ENCODE measurements at regions not wholly inside any gene's neighbourhood (a gene's known extent, or its start where the extent isn't known, plus 50 kb on each side); places are given as distances from the start of the nearest gene placed in this dataset.

DNA sequence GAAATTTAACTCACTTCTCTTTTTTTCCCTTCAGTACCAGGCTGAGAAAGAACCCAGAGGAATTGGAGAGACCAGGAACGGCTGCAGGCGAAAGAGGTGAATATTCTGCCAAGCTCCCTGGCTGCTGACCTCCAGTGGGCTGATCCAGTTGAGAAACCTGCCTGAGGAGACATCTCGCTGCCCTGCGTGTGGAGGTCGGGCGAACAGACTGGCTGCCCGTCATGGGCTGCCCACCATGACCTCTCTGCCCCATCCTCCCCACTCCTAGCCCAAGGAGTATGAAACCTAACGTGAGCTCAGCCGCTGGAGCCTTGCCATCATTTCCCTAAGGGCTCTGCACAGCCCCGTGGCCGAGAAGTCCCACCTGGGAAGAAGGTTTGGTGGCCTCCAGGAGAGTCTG lies 148.8 kb upstream of the SALL3 start:
- peaks cover 9% of the 10 kb centered on the region for H3K27me3 ChIP-seq
- H3K9me3 ChIP-seq: no peaks in the 10 kb centered on the region
- no peaks in the 10 kb centered on the region for H3K4me1 ChIP-seq
- no peaks in the 10 kb centered on the region for H3K36me3 ChIP-seq
- DNase-seq: no peak
- TF ChIP-seq, protein P1, sequence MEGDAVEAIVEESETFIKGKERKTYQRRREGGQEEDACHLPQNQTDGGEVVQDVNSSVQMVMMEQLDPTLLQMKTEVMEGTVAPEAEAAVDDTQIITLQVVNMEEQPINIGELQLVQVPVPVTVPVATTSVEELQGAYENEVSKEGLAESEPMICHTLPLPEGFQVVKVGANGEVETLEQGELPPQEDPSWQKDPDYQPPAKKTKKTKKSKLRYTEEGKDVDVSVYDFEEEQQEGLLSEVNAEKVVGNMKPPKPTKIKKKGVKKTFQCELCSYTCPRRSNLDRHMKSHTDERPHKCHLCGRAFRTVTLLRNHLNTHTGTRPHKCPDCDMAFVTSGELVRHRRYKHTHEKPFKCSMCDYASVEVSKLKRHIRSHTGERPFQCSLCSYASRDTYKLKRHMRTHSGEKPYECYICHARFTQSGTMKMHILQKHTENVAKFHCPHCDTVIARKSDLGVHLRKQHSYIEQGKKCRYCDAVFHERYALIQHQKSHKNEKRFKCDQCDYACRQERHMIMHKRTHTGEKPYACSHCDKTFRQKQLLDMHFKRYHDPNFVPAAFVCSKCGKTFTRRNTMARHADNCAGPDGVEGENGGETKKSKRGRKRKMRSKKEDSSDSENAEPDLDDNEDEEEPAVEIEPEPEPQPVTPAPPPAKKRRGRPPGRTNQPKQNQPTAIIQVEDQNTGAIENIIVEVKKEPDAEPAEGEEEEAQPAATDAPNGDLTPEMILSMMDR (IDR thresholded peaks at IDR 0.05; ENCODE audit: low read depth, low read length): no peak
- H3K4me3 ChIP-seq (ENCODE audit: low read depth, low read length): no peak overlapping the region

DNA sequence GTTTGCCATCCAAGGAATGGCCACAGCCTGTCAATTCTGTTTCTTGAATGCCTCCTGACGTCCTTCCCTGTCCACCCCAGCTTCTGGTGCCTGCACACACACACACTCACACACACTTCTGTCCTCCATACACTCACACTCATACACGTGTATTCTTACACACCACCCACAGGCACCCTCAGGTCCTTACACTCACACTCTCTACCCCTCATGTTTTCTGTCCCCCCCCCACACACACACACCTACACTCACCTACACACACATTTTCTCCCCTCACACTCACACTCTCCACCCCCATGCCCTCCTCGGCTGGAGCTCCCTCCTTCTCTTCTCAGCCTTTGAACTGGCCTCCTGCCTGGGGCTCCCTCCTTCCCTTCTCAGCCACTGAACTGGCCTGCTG lies 148.0 kb upstream of the SALL3 start:
- H3K4me3 ChIP-seq (ENCODE audit: low read depth, low read length): no peak overlapping the region
- no peaks in the 10 kb centered on the region for H3K9me3 ChIP-seq
- H3K4me1 ChIP-seq: no peaks in the 10 kb centered on the region
- TF ChIP-seq, protein P1 (IDR thresholded peaks at IDR 0.05; ENCODE audit: low read depth, low read length): no peak
- no peak for DNase-seq
- no peaks in the 10 kb centered on the region for H3K36me3 ChIP-seq
- H3K27me3 ChIP-seq: peaks cover 9% of the 10 kb centered on the region

DNA sequence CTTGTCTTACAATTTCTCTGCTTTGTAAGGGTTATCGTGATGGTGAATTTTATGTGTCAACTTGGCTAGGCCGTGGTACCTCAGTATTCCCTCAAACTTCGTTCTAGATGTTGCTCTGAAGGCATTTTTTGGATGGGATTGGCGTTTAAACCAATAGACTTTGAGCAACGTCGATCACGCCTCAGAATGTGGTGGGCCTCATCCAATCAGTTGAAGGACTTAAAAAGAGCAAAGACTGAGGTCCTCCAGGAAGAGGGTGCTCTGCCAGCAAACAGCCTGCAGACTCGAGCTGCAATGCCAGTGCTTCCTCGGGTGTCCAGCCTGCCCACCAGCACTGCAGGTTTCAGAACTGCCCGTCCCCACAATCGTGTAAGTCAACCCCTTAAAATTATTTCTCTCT lies 145.8 kb upstream of the SALL3 start:
- H3K27me3 ChIP-seq: peaks cover 6% of the 10 kb centered on the region
- DNase-seq: no peak
- no peaks in the 10 kb centered on the region for H3K36me3 ChIP-seq
- H3K4me1 ChIP-seq: no peaks in the 10 kb centered on the region
- TF ChIP-seq, protein P1 (IDR thresholded peaks at IDR 0.05; ENCODE audit: low read depth, low read length): no peak
- H3K9me3 ChIP-seq: no peaks in the 10 kb centered on the region
- H3K4me3 ChIP-seq (ENCODE audit: low read depth, low read length): no peak overlapping the region

DNA sequence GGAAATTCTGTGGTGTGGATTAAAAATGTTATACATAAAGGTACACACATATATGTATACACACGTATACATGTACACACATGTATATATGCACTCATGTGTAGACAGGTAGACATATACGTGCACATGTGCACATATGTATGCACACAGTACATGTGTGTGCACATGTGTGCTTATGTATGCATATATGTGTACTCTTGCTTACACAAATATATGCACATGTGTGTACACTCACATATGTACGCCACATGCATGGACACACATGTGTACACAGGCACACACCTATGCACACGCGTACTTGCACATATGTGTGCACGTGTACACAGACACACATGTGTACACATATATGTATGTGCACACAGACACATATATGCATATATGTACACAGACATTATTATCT lies 142.8 kb upstream of the SALL3 start:
- Histone ChIP-seq H3K9me3 (no peaks in the 10 kb centered on the region), H3K36me3 (no peaks in the 10 kb centered on the region), H3K27me3 (no peaks in the 10 kb centered on the region), H3K4me1 (no peaks in the 10 kb centered on the region), H3K4me3 (ENCODE audit: low read depth, low read length) (no peak overlapping the region)
- DNase-seq: no peak
- TF ChIP-seq, protein P1 (IDR thresholded peaks at IDR 0.05; ENCODE audit: low read depth, low read length): no peak

DNA sequence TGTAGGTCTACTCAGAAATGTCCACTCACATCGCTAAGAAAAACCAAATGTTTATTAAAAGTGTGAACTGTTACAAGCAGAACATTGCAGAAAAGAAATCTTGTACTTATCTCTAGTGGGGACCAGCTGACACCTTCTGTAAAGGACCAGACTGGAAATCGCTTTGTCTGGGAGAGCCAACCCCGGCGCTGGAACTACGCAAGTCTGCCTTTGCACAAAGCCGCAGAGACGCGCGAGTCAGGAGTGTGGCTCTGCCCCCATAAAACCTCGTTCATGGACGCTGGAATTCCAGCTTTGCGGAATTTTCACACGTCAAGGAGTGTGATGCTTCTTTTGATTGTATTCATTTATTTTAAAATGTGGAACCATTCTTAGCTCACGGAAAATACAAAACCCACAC lies 141.9 kb upstream of the SALL3 start:
- DNase-seq: no peak
- Histone ChIP-seq H3K9me3 (no peaks in the 10 kb centered on the region), H3K36me3 (no peaks in the 10 kb centered on the region), H3K4me3 (ENCODE audit: low read depth, low read length) (no peak overlapping the region), H3K4me1 (no peaks in the 10 kb centered on the region), H3K27me3 (no peaks in the 10 kb centered on the region)
- TF ChIP-seq, protein P1 (IDR thresholded peaks at IDR 0.05; ENCODE audit: low read depth, low read length): no peak

DNA sequence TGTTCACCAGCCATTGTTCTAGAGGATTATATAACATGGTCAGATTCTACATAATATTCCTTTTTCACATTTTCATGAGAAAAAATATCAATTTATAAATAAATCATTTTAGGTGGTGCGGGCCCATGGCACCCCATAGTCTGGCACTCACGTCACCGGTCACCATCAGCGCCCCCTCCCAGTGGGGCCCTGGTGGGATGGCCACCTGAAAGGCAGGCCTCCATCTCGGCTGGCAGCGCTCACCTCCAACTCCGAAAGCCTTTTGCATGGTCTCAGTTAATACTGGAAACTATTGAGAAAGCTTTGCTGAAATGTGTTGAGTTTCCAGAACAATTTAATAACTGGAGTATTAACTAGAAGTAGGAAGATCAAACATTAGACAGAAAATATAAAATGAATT lies 141.4 kb upstream of the SALL3 start:
- TF ChIP-seq, protein P1 (IDR thresholded peaks at IDR 0.05; ENCODE audit: low read depth, low read length): no peak

More for the DNA sequence above, 141.4 kb upstream of the SALL3 start:
- no peak for DNase-seq
- H3K4me1 ChIP-seq: no peaks in the 10 kb centered on the region
- no peaks in the 10 kb centered on the region for H3K27me3 ChIP-seq
- H3K36me3 ChIP-seq: no peaks in the 10 kb centered on the region
- no peaks in the 10 kb centered on the region for H3K9me3 ChIP-seq
- no peak overlapping the region for H3K4me3 ChIP-seq (ENCODE audit: low read depth, low read length)

All from BE2C (cell line).